Fibroblast of lung (primary cell): ENCODE measurements at regions not wholly inside any gene's neighbourhood (a gene's known extent, or its start where the extent isn't known, plus 50 kb on each side); places are given as distances from the start of the nearest gene placed in this dataset.

Experiments
- EZH2 ChIP-seq: IDR thresholded peaks from 2 replicates; pipeline ENCODE4 v1.5.1; 2012; ENCODE audit warnings: low read length, control low read depth, mild to moderate bottlenecking; ENCODE audit errors: missing control alignments
- TF ChIP-seq, protein P1 (sequence below), 2 donors: IDR thresholded peaks in 1 of 2; conservative IDR thresholded peaks in 1 of 2; 1 replicate in 1 of 2; 2 replicates in 1 of 2; pipeline ENCODE4 v1.5.1; 2011 to 2012; ENCODE audit warnings: low read length in 2 of 2, control low read depth in 1 of 2, inconsistent platforms in 1 of 2, low read depth in 1 of 2, mild to moderate bottlenecking in 1 of 2

- TF ChIP-seq, protein P1, sequence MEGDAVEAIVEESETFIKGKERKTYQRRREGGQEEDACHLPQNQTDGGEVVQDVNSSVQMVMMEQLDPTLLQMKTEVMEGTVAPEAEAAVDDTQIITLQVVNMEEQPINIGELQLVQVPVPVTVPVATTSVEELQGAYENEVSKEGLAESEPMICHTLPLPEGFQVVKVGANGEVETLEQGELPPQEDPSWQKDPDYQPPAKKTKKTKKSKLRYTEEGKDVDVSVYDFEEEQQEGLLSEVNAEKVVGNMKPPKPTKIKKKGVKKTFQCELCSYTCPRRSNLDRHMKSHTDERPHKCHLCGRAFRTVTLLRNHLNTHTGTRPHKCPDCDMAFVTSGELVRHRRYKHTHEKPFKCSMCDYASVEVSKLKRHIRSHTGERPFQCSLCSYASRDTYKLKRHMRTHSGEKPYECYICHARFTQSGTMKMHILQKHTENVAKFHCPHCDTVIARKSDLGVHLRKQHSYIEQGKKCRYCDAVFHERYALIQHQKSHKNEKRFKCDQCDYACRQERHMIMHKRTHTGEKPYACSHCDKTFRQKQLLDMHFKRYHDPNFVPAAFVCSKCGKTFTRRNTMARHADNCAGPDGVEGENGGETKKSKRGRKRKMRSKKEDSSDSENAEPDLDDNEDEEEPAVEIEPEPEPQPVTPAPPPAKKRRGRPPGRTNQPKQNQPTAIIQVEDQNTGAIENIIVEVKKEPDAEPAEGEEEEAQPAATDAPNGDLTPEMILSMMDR (conservative IDR thresholded peaks at IDR 0.05 in 1 of 2, IDR thresholded peaks at IDR 0.05 in 1 of 2; ENCODE audit: low read depth in 1 of 2, low read length in 2 of 2): no peak
- no peak for TF ChIP-seq EZH2
Observed at GRCh38 chr6:4188801-4189200, 53.4 kb upstream of the ECI2 start.
